Astrocyte (in vitro differentiated cells and primary cell): ENCODE measurements at regions not wholly inside any gene's neighbourhood (a gene's known extent, or its start where the extent isn't known, plus 50 kb on each side); places are given as distances from the start of the nearest gene placed in this dataset.

Experiments
- DNase-seq: peaks from one replicate; pipeline ENCODE4 v3.0.0-alpha.2; 2010; ENCODE audit warnings: low read depth
- FAIRE-seq: peaks from 2 replicates; lab custom pipeline; 2011; peaks lifted over from hg19 to GRCh38; lab: Jason Lieb, UNC
- H2AFZ ChIP-seq: 2 replicates; pipeline ENCODE4 v1.6.0; 2012; ENCODE audit warnings: low read depth, low read length, inconsistent platforms
- H3K27ac ChIP-seq: 2 replicates; pipeline ENCODE4 v1.5.1; 2011; ENCODE audit warnings: low read depth, low read length, inconsistent platforms
- H3K27me3 ChIP-seq: 2 replicates; pipeline ENCODE4 v1.6.0; 2011; ENCODE audit warnings: low read length, inconsistent platforms; ENCODE audit not compliant: insufficient read depth
- H3K36me3 ChIP-seq: 2 replicates; pipeline ENCODE4 v1.5.1; 2011; ENCODE audit warnings: low read length, inconsistent platforms; ENCODE audit not compliant: insufficient read depth
- H3K4me1 ChIP-seq: 2 replicates; pipeline ENCODE4 v1.5.1; 2011; ENCODE audit warnings: low read length, inconsistent platforms; ENCODE audit not compliant: insufficient read depth
- H3K4me2 ChIP-seq: 2 replicates; pipeline ENCODE4 v1.6.0; 2012; ENCODE audit warnings: low read length, inconsistent platforms
- H3K4me3 ChIP-seq: 2 replicates; pipeline ENCODE4 v1.5.1; 2011; ENCODE audit warnings: low read depth, mild to moderate bottlenecking, low read length, inconsistent platforms; ENCODE audit not compliant: insufficient read depth
- H3K79me2 ChIP-seq: 2 replicates; pipeline ENCODE4 v1.6.0; 2012; ENCODE audit warnings: mild to moderate bottlenecking, low read length, inconsistent platforms; ENCODE audit not compliant: insufficient read depth
- H3K9ac ChIP-seq: 2 replicates; pipeline ENCODE4 v1.6.0; 2012; ENCODE audit warnings: mild to moderate bottlenecking, low read length, inconsistent platforms
- H3K9me3 ChIP-seq: 2 replicates; pipeline ENCODE4 v1.5.1; 2012; ENCODE audit warnings: low read depth, mild to moderate bottlenecking, low read length, inconsistent platforms; ENCODE audit not compliant: insufficient read depth
- H4K20me1 ChIP-seq: 2 replicates; pipeline ENCODE4 v1.6.0; 2012; ENCODE audit warnings: low read length, inconsistent platforms; ENCODE audit not compliant: insufficient read depth
- H3K27ac Mint-ChIP-seq: one replicate; pipeline ENCODE4 v1.8.0; 2021; ENCODE audit warnings: mild to moderate bottlenecking, mixed read lengths; ENCODE audit not compliant: unreplicated experiment
- H3K27me3 Mint-ChIP-seq: one replicate; pipeline ENCODE4 v1.8.0; 2021; ENCODE audit warnings: low read depth, mixed read lengths; ENCODE audit not compliant: unreplicated experiment
- H3K36me3 Mint-ChIP-seq: one replicate; pipeline ENCODE4 v1.8.0; 2021; ENCODE audit warnings: low read depth, mixed read lengths; ENCODE audit not compliant: unreplicated experiment
- H3K4me1 Mint-ChIP-seq: one replicate; pipeline ENCODE4 v1.8.0; 2021; ENCODE audit warnings: low read depth, mixed read lengths; ENCODE audit not compliant: unreplicated experiment
- H3K4me3 Mint-ChIP-seq: one replicate; pipeline ENCODE4 v1.8.0; 2021; ENCODE audit warnings: mild to moderate bottlenecking, moderate library complexity, mixed read lengths; ENCODE audit not compliant: unreplicated experiment
- H3K9me3 Mint-ChIP-seq: one replicate; pipeline ENCODE4 v1.8.0; 2021; ENCODE audit warnings: mild to moderate bottlenecking, mixed read lengths; ENCODE audit not compliant: unreplicated experiment
- EZH2 ChIP-seq: IDR thresholded peaks from 2 replicates; pipeline ENCODE4 v1.6.1; 2012; ENCODE audit warnings: mild to moderate bottlenecking, low read length, inconsistent platforms; ENCODE audit not compliant: insufficient read depth
- TF ChIP-seq, protein P1 (sequence below): IDR thresholded peaks from 2 replicates; pipeline ENCODE4 v1.5.1; 2011; ENCODE audit warnings: low read depth, mild to moderate bottlenecking, inconsistent platforms, low read length, moderate library complexity; ENCODE audit not compliant: insufficient read depth

GRCh38 chr1:232472485-232473041 is 157.4 kb downstream of the SIPA1L2 start:
- Mint-ChIP-seq H3K27me3 (no peaks in the 10 kb centered on the region), H3K27ac (peak overlapping the region; percentile 97), H3K4me1 (peaks cover 56% of the 10 kb centered on the region), H3K9me3 (no peaks in the 10 kb centered on the region), H3K36me3 (peaks cover 1% of the 10 kb centered on the region), H3K4me3 (no peak overlapping the region)
- Histone ChIP-seq H3K4me3 (no peak overlapping the region), H3K4me2 (peak overlapping the region; percentile 27), H3K79me2 (no peaks in the 10 kb centered on the region), H4K20me1 (no peaks in the 10 kb centered on the region), H2AFZ (peak overlapping the region; percentile 1), H3K9ac (peak overlapping the region; percentile 18), H3K4me1 (peaks cover 38% of the 10 kb centered on the region), H3K27ac (peak overlapping the region; percentile 51), H3K27me3 (no peaks in the 10 kb centered on the region), H3K36me3 (no peaks in the 10 kb centered on the region), H3K9me3 (no peaks in the 10 kb centered on the region)
- DNase-seq (peak; percentile 74), FAIRE-seq (peak; percentile 80)
- no peak for TF ChIP-seq EZH2
- TF ChIP-seq, protein P1, sequence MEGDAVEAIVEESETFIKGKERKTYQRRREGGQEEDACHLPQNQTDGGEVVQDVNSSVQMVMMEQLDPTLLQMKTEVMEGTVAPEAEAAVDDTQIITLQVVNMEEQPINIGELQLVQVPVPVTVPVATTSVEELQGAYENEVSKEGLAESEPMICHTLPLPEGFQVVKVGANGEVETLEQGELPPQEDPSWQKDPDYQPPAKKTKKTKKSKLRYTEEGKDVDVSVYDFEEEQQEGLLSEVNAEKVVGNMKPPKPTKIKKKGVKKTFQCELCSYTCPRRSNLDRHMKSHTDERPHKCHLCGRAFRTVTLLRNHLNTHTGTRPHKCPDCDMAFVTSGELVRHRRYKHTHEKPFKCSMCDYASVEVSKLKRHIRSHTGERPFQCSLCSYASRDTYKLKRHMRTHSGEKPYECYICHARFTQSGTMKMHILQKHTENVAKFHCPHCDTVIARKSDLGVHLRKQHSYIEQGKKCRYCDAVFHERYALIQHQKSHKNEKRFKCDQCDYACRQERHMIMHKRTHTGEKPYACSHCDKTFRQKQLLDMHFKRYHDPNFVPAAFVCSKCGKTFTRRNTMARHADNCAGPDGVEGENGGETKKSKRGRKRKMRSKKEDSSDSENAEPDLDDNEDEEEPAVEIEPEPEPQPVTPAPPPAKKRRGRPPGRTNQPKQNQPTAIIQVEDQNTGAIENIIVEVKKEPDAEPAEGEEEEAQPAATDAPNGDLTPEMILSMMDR = no peak

GRCh38 chr1:232471250-232471649 is 158.7 kb downstream of the SIPA1L2 start:
- no peak overlapping the region for H3K27ac Mint-ChIP-seq
- Histone ChIP-seq H3K9ac (no peak overlapping the region), H3K9me3 (no peaks in the 10 kb centered on the region), H2AFZ (peak overlapping the region; percentile 5), H3K79me2 (no peaks in the 10 kb centered on the region), H4K20me1 (no peaks in the 10 kb centered on the region), H3K4me1 (peaks cover 28% of the 10 kb centered on the region), H3K36me3 (no peaks in the 10 kb centered on the region), H3K27ac (no peak overlapping the region), H3K4me2 (no peak overlapping the region), H3K27me3 (no peaks in the 10 kb centered on the region), H3K4me3 (no peak overlapping the region)
- no peaks in the 10 kb centered on the region for H3K9me3 Mint-ChIP-seq
- FAIRE-seq (no peak), DNase-seq (no peak)
- no peaks in the 10 kb centered on the region for H3K27me3 Mint-ChIP-seq
- no peak overlapping the region for H3K4me3 Mint-ChIP-seq
- TF ChIP-seq, protein P1 = no peak
- no peak for TF ChIP-seq EZH2
- H3K4me1 Mint-ChIP-seq = peaks cover 43% of the 10 kb centered on the region
- H3K36me3 Mint-ChIP-seq = peaks cover 6% of the 10 kb centered on the region

DNA sequence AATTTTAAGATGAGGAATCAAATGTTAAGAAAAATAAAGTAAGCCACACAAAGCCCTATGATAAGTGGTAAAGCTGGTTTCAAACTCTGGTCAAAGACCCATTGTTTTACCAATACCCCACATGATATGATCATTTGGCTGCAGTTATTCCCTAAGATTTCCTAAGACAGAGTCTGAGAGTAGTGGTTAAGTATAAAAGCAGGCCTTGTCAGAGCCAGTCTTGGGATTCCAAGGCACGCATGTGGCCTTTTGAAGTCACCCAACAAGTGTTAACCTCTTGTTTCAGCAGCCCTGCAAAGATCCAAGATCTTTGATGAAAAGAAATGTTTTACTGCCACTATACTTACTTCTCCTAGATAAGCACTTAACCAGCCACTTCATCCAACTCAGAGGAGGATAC is 159.2 kb downstream of the SIPA1L2 start:
- no peaks in the 10 kb centered on the region for H3K9me3 Mint-ChIP-seq

More for the DNA sequence above, 159.2 kb downstream of the SIPA1L2 start:
- FAIRE-seq (no peak), DNase-seq (no peak)
- H3K9ac ChIP-seq = no peak overlapping the region
- H3K27me3 ChIP-seq = no peaks in the 10 kb centered on the region
- H3K27me3 Mint-ChIP-seq = no peaks in the 10 kb centered on the region
- TF ChIP-seq, protein P1 = no peak
- no peak for TF ChIP-seq EZH2
- no peak overlapping the region for H3K4me3 ChIP-seq
- no peak overlapping the region for H3K27ac Mint-ChIP-seq
- peaks cover 8% of the 10 kb centered on the region for H3K36me3 Mint-ChIP-seq
- no peak overlapping the region for H2AFZ ChIP-seq
- peaks cover 28% of the 10 kb centered on the region for H3K4me1 ChIP-seq
- no peak overlapping the region for H3K4me3 Mint-ChIP-seq
- H3K4me1 Mint-ChIP-seq = peaks cover 40% of the 10 kb centered on the region
- no peaks in the 10 kb centered on the region for H4K20me1 ChIP-seq
- H3K79me2 ChIP-seq = no peaks in the 10 kb centered on the region
- no peak overlapping the region for H3K27ac ChIP-seq
- no peak overlapping the region for H3K4me2 ChIP-seq
- no peaks in the 10 kb centered on the region for H3K9me3 ChIP-seq
- no peaks in the 10 kb centered on the region for H3K36me3 ChIP-seq
